ENCODE measurements at regions not wholly inside any gene's neighbourhood (a gene's known extent, or its start where the extent isn't known, plus 50 kb on each side); places are given as distances from the start of the nearest gene placed in this dataset.

DNA sequence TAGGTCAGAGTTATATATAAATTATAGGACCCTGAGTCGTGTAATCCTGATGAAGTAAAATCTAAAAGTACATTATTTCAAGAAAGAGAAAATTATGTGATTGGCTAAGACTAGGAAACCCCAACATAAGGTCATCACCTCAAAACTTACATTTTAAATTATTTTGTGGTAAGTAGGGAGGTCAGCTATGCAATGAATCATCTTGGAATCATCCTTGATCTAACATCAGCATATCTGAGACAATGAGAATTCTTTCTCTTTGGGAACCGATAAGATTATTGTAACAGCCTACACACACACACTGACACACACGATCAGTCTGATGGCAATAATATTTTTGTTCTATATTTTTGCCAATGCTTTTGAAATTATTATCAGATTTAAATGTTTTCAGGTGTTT, 904.8 kb upstream of the CHAC2 start:
- no peak overlapping the region for H3K4me2 ChIP-seq
- H3K4me3 ChIP-seq = no peak overlapping the region
- no peak for TF ChIP-seq Cebpa-rat (IDR thresholded peaks at IDR 0.05)
- H3K27ac ChIP-seq = no peak overlapping the region
- no peaks in the 10 kb centered on the region for H3K36me3 ChIP-seq
- H3K4me1 ChIP-seq = no peaks in the 10 kb centered on the region
- no peaks in the 10 kb centered on the region for H3K27me3 ChIP-seq
- H3K9ac ChIP-seq = no peak overlapping the region
- H3K9me3 ChIP-seq (replicated peaks in 1 of 11) = no peaks in the 10 kb centered on the region
- H4K20me1 ChIP-seq = no peaks in the 10 kb centered on the region

DNA sequence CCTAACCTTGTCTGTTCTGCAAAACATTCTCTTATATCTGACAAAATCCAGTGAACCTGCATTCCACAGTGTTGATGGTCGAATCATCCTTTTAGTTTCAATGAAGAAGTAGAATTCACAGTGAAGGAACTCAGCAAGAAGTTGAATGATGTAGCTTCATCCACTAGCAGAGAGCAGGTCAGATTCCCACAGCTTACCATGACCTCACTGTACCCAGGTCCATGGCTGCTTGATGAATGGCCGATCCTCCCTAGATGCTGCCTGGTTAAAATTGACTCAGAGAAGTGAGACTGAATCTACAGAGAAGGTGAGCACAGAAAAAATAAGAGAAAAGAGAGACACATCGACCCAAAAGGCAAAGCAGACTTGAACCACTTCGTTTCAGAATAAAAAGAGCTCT, 906.0 kb upstream of the CHAC2 start:
- H4K20me1 ChIP-seq = no peaks in the 10 kb centered on the region
- H3K4me3 ChIP-seq = no peak overlapping the region
- H3K27ac ChIP-seq = no peak overlapping the region
- H3K9me3 ChIP-seq (replicated peaks in 1 of 11) = no peaks in the 10 kb centered on the region
- H3K4me2 ChIP-seq = no peak overlapping the region
- no peaks in the 10 kb centered on the region for H3K4me1 ChIP-seq
- no peaks in the 10 kb centered on the region for H3K36me3 ChIP-seq
- H3K27me3 ChIP-seq = no peaks in the 10 kb centered on the region
- H3K9ac ChIP-seq = no peak overlapping the region
- no peak for TF ChIP-seq Cebpa-rat (IDR thresholded peaks at IDR 0.05)

DNA sequence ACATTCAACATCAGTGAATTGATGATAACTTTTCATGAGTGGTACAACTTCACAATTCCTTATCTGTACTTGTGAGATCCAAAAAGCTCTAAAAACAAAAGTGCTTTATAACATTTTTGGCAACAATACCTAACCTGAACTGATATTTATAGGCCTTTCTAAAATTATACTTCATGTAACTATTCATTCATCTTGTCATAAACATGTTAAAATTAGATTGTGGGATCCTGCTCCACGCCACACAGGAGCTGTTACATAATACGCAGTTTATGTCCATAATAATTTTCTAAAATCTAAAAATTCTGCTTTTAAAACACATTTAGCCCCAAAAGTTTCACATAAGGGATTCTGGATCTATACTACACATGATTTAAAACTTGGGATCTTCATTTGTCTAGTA, 908.5 kb upstream of the CHAC2 start:
- Histone ChIP-seq H3K36me3 (no peaks in the 10 kb centered on the region), H3K27ac (no peak overlapping the region), H3K27me3 (no peaks in the 10 kb centered on the region), H3K4me1 (no peaks in the 10 kb centered on the region), H3K4me3 (no peak overlapping the region), H4K20me1 (no peaks in the 10 kb centered on the region), H3K9me3 (replicated peaks in 1 of 11) (no peaks in the 10 kb centered on the region), H3K9ac (no peak overlapping the region), H3K4me2 (no peak overlapping the region)
- TF ChIP-seq Cebpa-rat (IDR thresholded peaks at IDR 0.05) = no peak

GRCh38 chr2:52857722-52858121, 909.9 kb upstream of the CHAC2 start:
- Histone ChIP-seq H4K20me1 (no peaks in the 10 kb centered on the region), H3K4me3 (no peak overlapping the region), H3K4me2 (no peak overlapping the region), H3K9me3 (replicated peaks in 1 of 11) (peaks cover 0 to 1% (median 0%) of the 10 kb centered on the region in 11 experiments; a peak in 2 of 22 replicates), H3K27me3 (no peaks in the 10 kb centered on the region), H3K9ac (no peak overlapping the region), H3K27ac (no peak overlapping the region), H3K4me1 (no peaks in the 10 kb centered on the region), H3K36me3 (no peaks in the 10 kb centered on the region)
- TF ChIP-seq Cebpa-rat (IDR thresholded peaks at IDR 0.05) = no peak

DNA sequence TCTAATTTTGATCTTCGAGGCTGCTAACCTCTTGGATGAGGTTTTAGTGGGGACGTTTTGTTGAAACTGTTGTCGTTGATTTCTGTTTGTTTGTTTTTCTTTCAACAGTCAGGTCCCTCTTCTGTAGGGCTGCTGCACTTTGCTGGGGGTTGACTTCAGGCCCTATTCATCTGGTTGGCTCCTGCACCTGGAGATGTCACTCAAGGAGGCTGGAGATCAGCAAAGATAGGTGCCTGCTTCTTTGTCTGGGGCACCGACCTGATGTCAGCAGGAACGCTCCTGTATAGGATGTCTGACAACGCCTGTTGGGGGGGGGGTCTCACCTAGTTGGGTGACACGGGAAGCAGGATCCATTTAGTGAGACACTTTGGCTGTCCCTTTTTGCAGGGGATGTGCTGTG, 915.6 kb upstream of the CHAC2 start:
- Histone ChIP-seq H3K9me3 (replicated peaks in 1 of 11) (peaks cover 0 to 25% (median 13%) of the 10 kb centered on the region in 11 experiments; a peak in 12 of 22 replicates), H3K4me3 (no peak overlapping the region), H3K27me3 (no peaks in the 10 kb centered on the region), H3K4me2 (no peak overlapping the region), H3K4me1 (no peaks in the 10 kb centered on the region), H4K20me1 (no peaks in the 10 kb centered on the region), H3K36me3 (no peaks in the 10 kb centered on the region), H3K9ac (no peak overlapping the region), H3K27ac (no peak overlapping the region)
- TF ChIP-seq Cebpa-rat (IDR thresholded peaks at IDR 0.05) = no peak

DNA sequence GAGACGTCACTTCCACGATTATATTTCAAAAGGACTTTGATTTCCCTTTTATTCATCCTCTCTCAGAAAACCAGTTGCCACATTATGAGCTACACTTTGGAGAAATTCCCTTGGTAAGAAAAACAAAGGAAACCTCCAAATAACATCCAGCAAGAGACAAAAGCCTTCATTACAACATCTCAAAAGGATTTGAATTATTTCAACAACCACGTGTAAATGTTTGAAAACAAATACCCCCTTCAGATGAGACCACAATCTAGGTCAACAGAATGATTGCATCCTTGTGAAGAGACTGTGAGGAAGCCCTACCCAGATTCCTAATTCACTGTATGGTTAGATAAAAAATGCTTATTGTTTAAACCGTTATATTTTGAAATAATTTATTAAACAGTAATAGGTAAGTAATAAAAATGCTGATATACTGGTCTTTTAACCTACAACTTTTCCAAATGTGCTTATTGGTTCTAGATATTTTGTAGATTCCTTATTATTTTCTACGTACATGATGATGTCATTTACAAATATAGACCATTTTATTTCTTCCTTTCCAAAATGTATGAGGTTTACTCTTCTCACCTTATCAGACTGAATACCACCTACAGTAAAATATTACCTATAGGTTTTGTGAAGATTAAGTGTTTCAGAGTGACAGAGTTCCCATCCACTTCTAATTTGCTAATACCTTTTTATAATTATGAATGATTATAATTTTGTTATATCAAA, 922.7 kb upstream of the CHAC2 start:
- Histone ChIP-seq H3K4me2 (no peak overlapping the region), H3K27ac (no peak overlapping the region), H3K4me1 (no peaks in the 10 kb centered on the region), H3K9me3 (replicated peaks in 1 of 11) (peaks cover 0 to 2% (median 0%) of the 10 kb centered on the region in 11 experiments; a peak in 3 of 22 replicates), H3K9ac (no peak overlapping the region), H3K4me3 (no peak overlapping the region), H3K36me3 (no peaks in the 10 kb centered on the region), H3K27me3 (no peaks in the 10 kb centered on the region), H4K20me1 (no peaks in the 10 kb centered on the region)
- no peak for TF ChIP-seq Cebpa-rat (IDR thresholded peaks at IDR 0.05)

DNA sequence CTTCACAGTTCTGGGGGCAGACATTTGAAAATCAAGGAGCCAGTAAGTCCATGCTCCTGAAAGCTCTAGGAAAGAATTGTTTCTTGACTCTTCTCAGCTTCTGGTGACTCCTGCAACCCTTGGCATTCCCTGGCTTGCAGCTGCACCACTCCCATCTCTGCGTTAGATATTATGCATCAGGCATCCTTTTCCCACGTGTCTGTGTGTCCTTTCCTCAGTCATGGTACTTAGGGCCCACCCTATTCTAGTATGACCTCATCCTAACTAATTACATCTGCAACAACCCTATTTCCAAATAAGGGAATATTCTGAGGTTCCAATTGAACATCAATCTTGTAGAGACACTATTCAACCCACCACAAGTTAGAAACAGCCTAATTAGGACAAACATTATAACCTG, 931.7 kb upstream of the CHAC2 start:
- no peak overlapping the region for H3K27ac ChIP-seq
- H3K36me3 ChIP-seq = no peaks in the 10 kb centered on the region
- TF ChIP-seq Cebpa-rat (IDR thresholded peaks at IDR 0.05) = no peak

GRCh38 chr2:52831216-52831615, 936.4 kb upstream of the CHAC2 start:
- Histone ChIP-seq H3K27me3 (no peaks in the 10 kb centered on the region), H3K4me3 (no peak overlapping the region)
- no peak for TF ChIP-seq Cebpa-rat (IDR thresholded peaks at IDR 0.05)

More for the DNA sequence above, 931.7 kb upstream of the CHAC2 start:
- no peak overlapping the region for H3K4me2 ChIP-seq
- H3K9me3 ChIP-seq (replicated peaks in 1 of 11) = no peaks in the 10 kb centered on the region
- H3K4me1 ChIP-seq = no peaks in the 10 kb centered on the region
- H4K20me1 ChIP-seq = no peaks in the 10 kb centered on the region
- H3K27me3 ChIP-seq = no peaks in the 10 kb centered on the region
- no peak overlapping the region for H3K4me3 ChIP-seq
- H3K9ac ChIP-seq = no peak overlapping the region

DNA sequence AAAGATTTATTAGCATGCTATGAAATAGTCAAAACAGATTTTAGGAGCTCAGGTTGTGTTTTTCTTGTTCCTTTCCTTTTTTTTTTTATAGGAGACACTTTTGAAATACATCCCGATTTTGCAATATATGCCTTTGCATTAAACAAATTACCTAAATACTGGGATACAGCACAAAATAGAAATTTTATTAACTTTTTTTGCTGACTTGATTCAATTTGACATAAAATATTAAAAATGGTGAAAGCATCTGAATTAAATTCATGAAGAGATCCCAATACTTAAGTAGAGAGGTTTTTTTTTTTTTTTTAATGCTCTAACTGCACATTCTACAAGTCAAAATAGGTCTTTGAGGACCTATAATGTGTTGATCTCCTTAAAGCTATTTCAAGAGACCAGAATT, 939.5 kb upstream of the CHAC2 start:
- no peak for TF ChIP-seq Cebpa-rat (IDR thresholded peaks at IDR 0.05)
- Histone ChIP-seq H3K27ac (no peak overlapping the region), H4K20me1 (no peaks in the 10 kb centered on the region), H3K27me3 (no peaks in the 10 kb centered on the region), H3K36me3 (no peaks in the 10 kb centered on the region), H3K9ac (no peak overlapping the region), H3K9me3 (replicated peaks in 1 of 11) (no peaks in the 10 kb centered on the region), H3K4me1 (no peaks in the 10 kb centered on the region), H3K4me2 (no peak overlapping the region), H3K4me3 (no peak overlapping the region)

More at GRCh38 chr2:52831216-52831615, 936.4 kb upstream of the CHAC2 start:
- no peaks in the 10 kb centered on the region for H3K36me3 ChIP-seq
- no peaks in the 10 kb centered on the region for H4K20me1 ChIP-seq
- H3K4me2 ChIP-seq = no peak overlapping the region
- no peaks in the 10 kb centered on the region for H3K4me1 ChIP-seq
- H3K9ac ChIP-seq = no peak overlapping the region
- no peaks in the 10 kb centered on the region for H3K9me3 ChIP-seq (replicated peaks in 1 of 11)
- no peak overlapping the region for H3K27ac ChIP-seq

DNA sequence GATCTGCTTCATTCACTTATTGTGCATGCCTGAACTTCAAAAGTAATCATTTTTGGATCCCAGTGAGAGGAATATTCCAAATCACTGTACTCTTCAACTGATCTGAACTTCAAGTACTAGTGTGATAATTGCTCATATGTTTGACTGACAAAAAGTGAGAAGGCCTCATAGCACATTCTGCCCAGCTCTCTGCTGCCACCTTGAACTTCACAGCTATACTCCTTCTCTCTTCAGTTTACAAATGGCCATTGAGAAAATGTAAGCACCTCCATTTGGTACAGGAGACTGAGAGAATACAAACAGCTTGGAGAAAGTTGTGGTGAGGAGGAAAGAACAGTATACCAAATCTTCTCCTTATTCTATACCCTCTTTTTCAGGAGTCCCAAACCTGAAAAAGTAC, 946.0 kb upstream of the CHAC2 start:
- no peak for TF ChIP-seq Cebpa-rat (IDR thresholded peaks at IDR 0.05)
- Histone ChIP-seq H3K4me3 (no peak overlapping the region), H4K20me1 (no peaks in the 10 kb centered on the region), H3K4me2 (no peak overlapping the region), H3K9ac (no peak overlapping the region), H3K9me3 (replicated peaks in 1 of 11) (no peaks in the 10 kb centered on the region), H3K4me1 (no peaks in the 10 kb centered on the region), H3K27me3 (no peaks in the 10 kb centered on the region), H3K27ac (no peak overlapping the region), H3K36me3 (no peaks in the 10 kb centered on the region)
